Endothelial cell of umbilical vein (primary cell): ENCODE measurements at regions not wholly inside any gene's neighbourhood (a gene's known extent, or its start where the extent isn't known, plus 50 kb on each side); places are given as distances from the start of the nearest gene placed in this dataset.
"Not testable (repeated sequence)": the region's sequence is repeated elsewhere in the genome, so short reads cannot be mapped to it uniquely, and the experiment has no call there.

Experiments used
- BruUV-seq: library from RNA; stranded (reverse); fragments of 400-500 nt; replicated peaks from 2 replicates; lab custom pipeline; 2021; lab: Mats Ljungman, UMichigan
- CTCF ChIA-PET: fragments of 300-600, 350-600 bp; sonication (Branson Sonifier 250); formaldehyde crosslinking; loops from one replicate; lab custom pipeline; 2021; ENCODE audit warnings: antibody characterized with exemption, inconsistent platforms; lab: Charles Lee
- POLR2A ChIA-PET: fragments of 300-600, 350-600 bp; sonication (Branson Sonifier 250); formaldehyde crosslinking; loops from one replicate; lab custom pipeline; 2021; ENCODE audit warnings: antibody characterized with exemption, inconsistent platforms; lab: Charles Lee
- DNase-seq: peaks from one replicate; pipeline ENCODE4 v3.0.0-alpha.2; 2011; ENCODE audit warnings: low read depth, low spot score
- FAIRE-seq: peaks from 2 replicates; lab custom pipeline; 2011; peaks lifted over from hg19 to GRCh38; lab: Jason Lieb, UNC
- H2AFZ ChIP-seq: 2 replicates; pipeline ENCODE4 v1.6.0; 2012; ENCODE audit warnings: low read depth, low read length, control low read depth, inconsistent platforms
- H3K27ac ChIP-seq: 2 replicates; pipeline ENCODE4 v1.5.1; 2011; ENCODE audit warnings: low read depth, mild to moderate bottlenecking, control low read depth, low read length, moderate library complexity; ENCODE audit not compliant: insufficient read depth
- H3K27me3 ChIP-seq, 2 experiments: 2 replicates each; pipeline versions ENCODE4 v1.6.0 to v1.6.1; 2011; ENCODE audit warnings: low read length in 2 of 2, mixed read lengths in 1 of 2; ENCODE audit not compliant: control insufficient read depth in 2 of 2, insufficient read depth in 2 of 2
- H3K36me3 ChIP-seq, 2 experiments: 2 replicates in 1 of 2; 3 replicates in 1 of 2; pipeline ENCODE4 v1.5.1; 2011; ENCODE audit warnings: low read length in 2 of 2, mild to moderate bottlenecking in 1 of 2, moderate library complexity in 1 of 2; ENCODE audit not compliant: control insufficient read depth in 2 of 2, insufficient read depth in 2 of 2; ENCODE audit errors: extremely low read depth in 1 of 2
- H3K4me1 ChIP-seq: 3 replicates; pipeline ENCODE4 v1.5.1; 2011; ENCODE audit warnings: mild to moderate bottlenecking, low read length; ENCODE audit not compliant: control insufficient read depth, insufficient read depth; ENCODE audit errors: extremely low read depth
- H3K4me2 ChIP-seq: 2 replicates; pipeline ENCODE4 v1.6.1; 2011; ENCODE audit warnings: low read length, control low read depth, mixed read lengths; ENCODE audit not compliant: insufficient read depth
- H3K4me3 ChIP-seq, 3 experiments: fragments of 200-600 bp in 1 of 3; sonication (generic), shearing (Covaris generic) in 1 of 3; replicated peaks in 1 of 3; 2 replicates each; pipeline ENCODE4 v1.5.1; 2011 to 2016; ENCODE audit warnings: control low read depth in 3 of 3, low read length in 3 of 3, mild to moderate bottlenecking in 2 of 3, inconsistent platforms in 1 of 3, low read depth in 1 of 3, moderate library complexity in 1 of 3; ENCODE audit not compliant: insufficient read depth in 1 of 3
- H3K79me2 ChIP-seq: 2 replicates; pipeline ENCODE4 v1.6.0; 2012; ENCODE audit warnings: low read length, inconsistent platforms; ENCODE audit not compliant: control insufficient read depth, insufficient read depth
- H3K9ac ChIP-seq: replicated peaks from 2 replicates; pipeline ENCODE3; 2011; ENCODE audit warnings: low read length, control low read depth; ENCODE audit not compliant: insufficient read depth; ENCODE audit errors: extremely low read depth
- H3K9me1 ChIP-seq: replicated peaks from 3 replicates; pipeline ENCODE4 v1.6.0; 2011; ENCODE audit warnings: mild to moderate bottlenecking, low read length; ENCODE audit not compliant: control insufficient read depth, insufficient read depth; ENCODE audit errors: extremely low read depth
- H3K9me3 ChIP-seq: replicated peaks from 2 replicates; pipeline ENCODE4 v1.5.1; 2012; ENCODE audit warnings: low read length, inconsistent platforms; ENCODE audit not compliant: control insufficient read depth, insufficient read depth
- H4K20me1 ChIP-seq: replicated peaks from 2 replicates; pipeline ENCODE3; 2011; ENCODE audit warnings: mild to moderate bottlenecking, low read length; ENCODE audit not compliant: control insufficient read depth, insufficient read depth; ENCODE audit errors: extremely low read depth
- CTCF ChIP-seq, 2 donors: IDR thresholded peaks; 1 replicate in 1 of 2; 2 replicates in 1 of 2; pipeline ENCODE4 v1.5.1; 2011; ENCODE audit warnings: low read length in 2 of 2, mild to moderate bottlenecking in 2 of 2, moderate library complexity in 2 of 2, control low read depth in 1 of 2, inconsistent platforms in 1 of 2, low read depth in 1 of 2; ENCODE audit not compliant: insufficient read depth in 1 of 2; ENCODE audit errors: extremely low read depth in 1 of 2
- EZH2 ChIP-seq: IDR thresholded peaks from 2 replicates; pipeline ENCODE4 v1.6.1; 2012; ENCODE audit warnings: borderline replicate concordance, low read depth, mild to moderate bottlenecking, moderate library complexity, low read length, inconsistent platforms; ENCODE audit not compliant: severe bottlenecking
- FOS ChIP-seq: IDR thresholded peaks from 2 replicates; pipeline ENCODE4 v1.6.1; 2011; ENCODE audit warnings: mild to moderate bottlenecking, low read length, moderate library complexity, borderline replicate concordance; ENCODE audit not compliant: insufficient read depth
- JUN ChIP-seq: IDR thresholded peaks from 2 replicates; pipeline ENCODE4 v1.6.1; 2011; ENCODE audit warnings: borderline replicate concordance, low read depth; ENCODE audit not compliant: insufficient read length, insufficient read depth
- MYC ChIP-seq: IDR thresholded peaks from one replicate; pipeline ENCODE4 v1.6.1; 2011; ENCODE audit warnings: mild to moderate bottlenecking, low read depth, low read length
- dilution Hi-C: fragments of 300-500 bp; cut with MboI; formaldehyde crosslinking; loops from one replicate; pipeline ENCODE4 v1.15.0; 2019; ENCODE audit warnings: low sequenced_read_pairs; ENCODE audit not compliant: extremely low pct_ligation_motif_present
- intact Hi-C: fragments of 100-400 bp; cut with micrococcal nuclease; formaldehyde crosslinking; loops from one replicate; pipeline ENCODE4 v1.10.0; 2022
- TF ChIP-seq, protein P1 (sequence below): IDR thresholded peaks from 2 replicates; pipeline ENCODE4 v1.6.1; 2011; ENCODE audit not compliant: insufficient read depth, insufficient read length

DNA sequence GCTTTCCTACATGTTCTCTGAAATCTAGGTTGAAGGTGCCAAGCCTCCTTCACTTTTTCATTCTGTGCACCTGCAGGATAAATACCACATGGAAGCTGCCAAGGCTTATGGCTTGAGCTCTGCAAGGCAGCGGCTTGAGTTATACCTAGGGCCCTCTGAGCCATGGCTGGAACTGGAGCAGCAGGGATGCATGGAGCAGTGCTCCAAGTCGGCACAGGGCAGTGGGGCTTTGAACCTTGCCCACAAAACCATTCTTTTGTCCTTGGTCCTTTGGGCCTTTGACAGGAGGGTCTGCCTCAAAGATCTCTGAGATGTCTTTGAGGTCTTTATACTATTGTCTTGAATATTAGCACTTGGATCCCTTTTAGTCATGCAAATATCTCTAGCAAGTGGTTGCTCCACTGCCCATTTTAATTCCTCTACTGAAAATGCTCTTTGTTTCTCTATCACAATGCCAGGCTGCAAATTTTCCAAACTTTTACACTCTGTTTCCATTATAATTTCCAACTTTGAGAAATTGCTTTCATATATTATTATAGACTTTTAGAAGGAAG is 536.2 kb upstream of the KLHL4 start:
- no peak overlapping the region for H3K4me2 ChIP-seq
- no peaks in the 10 kb centered on the region for H3K9me3 ChIP-seq
- DNase-seq (no peak), FAIRE-seq (no peak)
- no peaks in the 10 kb centered on the region for H3K4me1 ChIP-seq
- BruUV-seq, result no TSS peak
- H3K9me1 ChIP-seq, result no peaks in the 10 kb centered on the region
- H3K36me3 ChIP-seq, result no peaks in the 10 kb centered on the region
- ChIA-PET POLR2A (no interaction called here), CTCF (no interaction called here)
- TF ChIP-seq, protein P1, sequence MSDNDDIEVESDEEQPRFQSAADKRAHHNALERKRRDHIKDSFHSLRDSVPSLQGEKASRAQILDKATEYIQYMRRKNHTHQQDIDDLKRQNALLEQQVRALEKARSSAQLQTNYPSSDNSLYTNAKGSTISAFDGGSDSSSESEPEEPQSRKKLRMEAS, result no peak
- TF ChIP-seq CTCF (IDR thresholded peaks at IDR 0.05; ENCODE audit: extremely low read depth in 1 of 2, insufficient read depth in 1 of 2, low read depth in 1 of 2, low read length in 2 of 2) (no peak), JUN (no peak), FOS (no peak), MYC (no peak), EZH2 (no peak)
- H3K27ac ChIP-seq, result no peak overlapping the region
- dilution Hi-C loops, result no loop called here
- H3K27me3 ChIP-seq, result no peaks in the 10 kb centered on the region
- no peaks in the 10 kb centered on the region for H4K20me1 ChIP-seq
- intact Hi-C loops, result no loop called here
- H3K79me2 ChIP-seq, result no peaks in the 10 kb centered on the region
- H3K4me3 ChIP-seq, result no peak overlapping the region
- no peak overlapping the region for H3K9ac ChIP-seq
- H2AFZ ChIP-seq, result no peak overlapping the region

- H3K36me3 ChIP-seq, DNase-seq, H3K9me3 ChIP-seq, dilution Hi-C loops, H3K79me2 ChIP-seq, H3K9ac ChIP-seq, H3K4me2 ChIP-seq, H4K20me1 ChIP-seq, H3K27ac ChIP-seq, BruUV-seq, intact Hi-C loops, CTCF ChIA-PET, POLR2A ChIA-PET, H3K27me3 ChIP-seq, H3K4me1 ChIP-seq, FAIRE-seq, H2AFZ ChIP-seq, H3K9me1 ChIP-seq, H3K4me3 ChIP-seq: not testable (repeated sequence)
These were observed 530.3 kb upstream of the KLHL4 start for GRCh38 chrX:86987351-86987750.
